Brain pericyte (primary cell): ENCODE measurements at regions not wholly inside any gene's neighbourhood (a gene's known extent, or its start where the extent isn't known, plus 50 kb on each side); places are given as distances from the start of the nearest gene placed in this dataset.
"Not testable (repeated sequence)": the region's sequence is repeated elsewhere in the genome, so short reads cannot be mapped to it uniquely, and the experiment has no call there.

Experiments
- DNase-seq: peaks from one replicate; pipeline ENCODE4 v3.0.0-alpha.2; 2012; ENCODE audit warnings: low read depth, low spot score

- DNase-seq: no peak
Observed at GRCh38 chr12:107583551-107583950, 102.0 kb upstream of the PWP1 start.

- DNase-seq: no peak
Observed at GRCh38 chr12:107584563-107584962, 101.0 kb upstream of the PWP1 start.

GRCh38 chr12:107586256-107586970 is 99.2 kb upstream of the PWP1 start:
- no peak for DNase-seq

DNA sequence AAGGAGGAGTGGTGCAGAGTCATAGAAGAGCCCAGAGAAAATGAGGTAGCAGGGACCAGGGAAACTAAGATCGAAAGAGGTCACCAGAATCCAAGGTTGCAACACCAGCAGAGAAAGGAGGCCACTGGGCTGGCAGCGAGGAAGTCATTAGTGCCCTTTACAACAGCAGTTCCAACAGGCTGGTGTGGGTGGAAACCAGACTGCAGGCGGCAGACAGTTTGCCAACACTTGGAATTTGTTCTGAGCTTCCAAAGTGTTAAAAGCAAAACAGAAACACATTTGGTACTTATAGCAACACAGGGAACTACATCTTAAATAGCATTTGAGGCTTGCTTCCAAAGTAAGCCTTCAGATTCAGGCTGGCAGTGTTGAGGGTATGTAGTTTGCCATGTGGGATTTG is 95.2 kb upstream of the PWP1 start:
- DNase-seq: no peak

- no peak for DNase-seq
Observed at GRCh38 chr12:107590814-107591375, 94.7 kb upstream of the PWP1 start.

GRCh38 chr12:107593713-107594381 is 91.8 kb upstream of the PWP1 start:
- DNase-seq: no peak

- DNase-seq: no peak
Observed at GRCh38 chr12:107594995-107595394, 90.6 kb upstream of the PWP1 start.

DNA sequence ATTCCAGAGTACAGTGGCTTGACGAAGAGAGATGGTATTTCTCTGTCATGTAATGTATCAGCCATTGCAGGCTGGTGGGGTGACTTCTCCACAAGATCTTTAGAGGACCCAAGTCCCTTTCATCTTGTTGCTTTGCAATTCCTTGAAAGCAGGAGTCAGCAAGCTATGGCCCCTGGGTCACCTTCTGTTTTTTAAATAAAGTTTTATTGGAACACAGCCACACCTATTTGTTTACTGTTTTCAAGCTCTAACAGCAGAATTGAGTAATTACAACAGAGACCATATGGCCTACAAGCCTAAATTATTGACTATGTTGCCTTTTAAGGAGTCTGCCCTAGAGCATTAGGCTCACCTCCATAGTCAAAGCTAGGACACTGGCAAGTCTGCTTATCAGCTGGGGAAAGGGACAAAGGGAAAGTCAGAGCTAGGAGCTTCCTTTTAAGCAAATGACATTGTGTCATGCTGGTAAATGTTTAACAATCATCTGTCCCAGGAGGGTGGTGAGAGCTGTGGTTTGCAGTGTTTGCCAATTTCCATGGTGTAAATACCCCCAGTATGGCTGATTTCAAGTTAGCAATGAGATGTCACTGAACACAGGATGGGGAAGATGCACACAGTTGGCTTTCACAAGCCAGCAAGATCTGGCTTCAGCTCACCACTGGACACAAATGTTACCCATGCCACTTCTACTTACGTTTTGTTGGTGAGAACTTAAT is 87.7 kb upstream of the PWP1 start:
- DNase-seq: no peak

DNA sequence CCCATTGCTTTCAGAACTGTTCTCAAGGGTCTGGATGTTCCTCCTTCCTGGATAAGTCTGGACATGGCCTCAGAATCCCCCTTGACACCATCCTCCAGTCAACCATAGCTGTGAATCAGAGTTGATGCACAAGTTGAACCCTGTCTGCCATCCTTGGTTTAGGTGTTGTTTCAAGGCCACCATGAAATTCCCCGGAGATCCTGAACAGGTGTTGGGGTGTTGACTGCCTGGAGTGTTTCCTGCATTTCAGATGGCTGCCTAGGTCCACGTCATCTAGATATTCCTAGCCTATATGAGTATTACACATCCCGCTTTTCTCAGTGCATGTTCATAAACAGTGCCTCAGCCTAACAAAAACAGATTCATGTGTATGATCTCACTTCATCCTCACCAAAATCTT is 86.7 kb upstream of the PWP1 start:
- no peak for DNase-seq

DNA sequence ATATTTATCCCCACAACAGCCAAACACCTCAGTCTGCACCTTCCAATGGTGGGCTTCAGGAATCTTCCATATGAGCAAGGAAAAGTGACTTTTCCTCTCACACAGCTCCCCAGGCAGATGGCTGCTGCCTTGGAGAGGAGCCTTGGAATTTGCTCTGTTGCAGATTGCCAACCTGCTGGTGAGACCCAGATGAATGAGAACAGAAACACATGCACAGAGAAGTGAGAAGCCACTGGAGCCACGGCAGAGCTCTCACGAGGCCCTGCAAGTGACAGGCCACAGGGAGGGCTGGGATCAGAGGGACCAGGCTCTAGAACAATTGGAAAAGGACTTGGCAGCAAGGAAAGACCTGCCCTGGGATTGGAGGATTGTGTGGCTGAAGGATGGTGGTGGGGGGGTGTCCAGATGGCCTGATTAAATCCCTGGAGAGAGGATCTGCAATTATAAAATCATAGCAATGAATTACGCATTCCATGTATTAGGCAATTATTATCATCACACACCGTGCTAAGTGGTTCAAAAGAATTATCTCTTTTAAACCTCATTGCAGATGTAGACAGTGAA is 84.9 kb upstream of the PWP1 start:
- DNase-seq: no peak

GRCh38 chr12:107602446-107602845 is 83.2 kb upstream of the PWP1 start:
- DNase-seq: no peak

DNA sequence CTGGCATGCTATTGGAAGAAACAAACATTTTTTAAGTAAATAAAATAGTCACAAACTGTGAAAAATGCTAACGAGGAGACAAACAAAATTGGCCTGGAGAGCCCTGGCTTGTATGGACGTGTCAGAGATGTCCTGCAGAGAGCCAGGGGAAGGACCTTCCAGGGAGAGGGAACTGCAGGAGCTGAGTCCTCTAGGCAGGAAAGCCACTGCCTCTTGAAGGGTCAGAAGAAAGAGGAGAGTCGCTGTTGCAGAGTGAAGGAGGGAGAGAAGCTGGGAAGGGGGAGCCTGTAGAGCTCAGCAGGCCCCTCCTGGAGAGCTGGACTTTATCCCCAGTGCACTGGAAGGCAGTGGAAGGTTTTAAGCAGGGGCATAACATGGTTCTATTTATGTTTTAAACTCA is 80.3 kb upstream of the PWP1 start:
- DNase-seq: no peak

- DNase-seq: peak; percentile 21
Observed at GRCh38 chr12:107607464-107608392, 77.9 kb upstream of the PWP1 start.

DNA sequence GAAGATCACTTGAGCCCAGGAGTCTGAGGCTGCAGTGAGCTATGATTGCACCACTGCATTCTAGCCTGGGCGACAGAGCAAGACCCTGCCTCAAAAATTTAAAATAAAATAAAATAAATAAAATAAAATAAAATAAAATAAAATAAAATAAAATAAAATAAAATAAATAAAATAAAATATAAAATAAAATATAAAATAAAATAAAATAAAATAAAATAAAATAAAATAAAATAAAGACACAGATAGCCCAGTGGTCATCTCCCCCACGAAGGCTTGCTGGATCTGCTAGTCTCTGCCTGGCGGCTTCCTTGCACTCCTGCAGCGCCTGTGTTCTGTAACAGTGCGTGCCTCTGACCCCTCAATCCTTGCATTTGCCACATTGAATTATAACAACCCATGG is 76.8 kb upstream of the PWP1 start:
- not testable (repeated sequence) for DNase-seq

GRCh38 chr12:107610021-107610859 is 75.4 kb upstream of the PWP1 start:
- DNase-seq: no peak

DNA sequence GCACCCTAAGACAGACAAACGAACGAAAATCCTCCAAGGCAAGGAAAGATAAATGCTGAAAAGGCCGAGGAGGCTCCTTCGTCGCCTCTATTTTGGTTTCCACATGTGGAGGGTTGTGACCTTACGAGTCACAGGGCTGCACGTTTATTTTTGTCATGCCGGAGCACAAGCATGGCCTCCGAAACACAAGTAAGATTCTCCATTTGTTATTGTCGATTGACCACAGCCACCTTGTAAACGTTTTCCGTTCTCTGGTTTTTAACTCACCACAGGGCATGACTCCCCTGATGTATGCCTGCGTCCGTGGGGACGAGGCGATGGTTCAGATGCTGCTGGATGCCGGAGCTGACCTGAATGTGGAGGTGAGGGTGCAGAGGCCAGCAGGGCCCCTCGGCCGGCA is 73.1 kb upstream of the PWP1 start:
- no peak for DNase-seq

- DNase-seq: no peak
Observed at GRCh38 chr12:107616941-107617340, 68.7 kb upstream of the PWP1 start.

- DNase-seq: no peak
Observed at GRCh38 chr12:107618106-107618505, 67.5 kb upstream of the PWP1 start.

- no peak for DNase-seq
Observed at GRCh38 chr12:107619831-107620230, 65.8 kb upstream of the PWP1 start.

GRCh38 chr12:107622001-107622400 is 63.6 kb upstream of the PWP1 start:
- DNase-seq: no peak
